HG02588 (cell line): ENCODE measurements at regions not wholly inside any gene's neighbourhood (a gene's known extent, or its start where the extent isn't known, plus 50 kb on each side); places are given as distances from the start of the nearest gene placed in this dataset.
A peak's percentile ranks its signal among the peaks of the same experiment; 100 is the strongest.
"Not testable (repeated sequence)": the region's sequence is repeated elsewhere in the genome, so short reads cannot be mapped to it uniquely, and the experiment has no call there.

Source experiments
- ATAC-seq: cut with Tn5 transposase; IDR thresholded peaks from one replicate; pipeline ENCODE4 v1.9.1; 2021; ENCODE audit warnings: mild to moderate bottlenecking, moderate library complexity; ENCODE audit not compliant: unreplicated experiment

DNA sequence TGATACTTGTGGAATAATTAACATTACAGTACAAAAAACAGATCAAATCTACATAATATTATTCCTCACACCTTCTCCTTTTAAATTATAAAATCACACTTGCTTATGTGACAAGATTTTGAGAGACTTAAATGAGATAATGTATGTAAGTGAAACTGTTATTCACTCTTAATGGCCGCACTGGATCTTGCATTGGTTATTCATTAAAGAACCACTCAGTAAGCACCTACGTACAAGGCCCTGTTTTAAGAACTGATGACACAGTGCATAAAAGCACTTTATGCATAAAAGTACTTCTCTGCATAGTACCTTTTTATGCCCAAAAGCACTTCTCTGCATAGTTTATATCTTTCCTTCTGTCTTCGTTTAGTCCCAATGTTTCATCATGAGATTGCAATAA lies 172.1 kb downstream of the GOLGA6L6 start:
- no peak for ATAC-seq

- no peak for ATAC-seq
Observed at GRCh38 chr15:20368974-20369373, 172.6 kb downstream of the GOLGA6L6 start.

DNA sequence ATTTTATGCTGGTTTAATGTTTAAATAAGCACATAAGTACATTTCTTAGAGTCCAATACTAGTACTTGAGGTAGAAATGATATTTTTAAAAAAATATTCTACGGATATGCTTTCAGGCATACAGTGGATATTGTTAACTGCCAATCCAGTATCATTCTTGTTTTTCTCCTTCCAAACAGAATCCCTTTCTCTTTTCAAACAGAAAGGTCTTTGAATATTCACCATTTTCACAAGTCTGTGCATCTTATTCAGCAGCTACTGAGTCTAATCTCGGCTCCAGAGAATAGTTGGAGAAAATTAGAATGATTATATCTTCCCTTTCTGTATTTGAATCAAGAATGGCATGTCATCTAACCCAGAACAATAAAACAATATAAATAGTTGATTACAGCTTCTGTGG lies 174.5 kb downstream of the GOLGA6L6 start:
- no peak for ATAC-seq

DNA sequence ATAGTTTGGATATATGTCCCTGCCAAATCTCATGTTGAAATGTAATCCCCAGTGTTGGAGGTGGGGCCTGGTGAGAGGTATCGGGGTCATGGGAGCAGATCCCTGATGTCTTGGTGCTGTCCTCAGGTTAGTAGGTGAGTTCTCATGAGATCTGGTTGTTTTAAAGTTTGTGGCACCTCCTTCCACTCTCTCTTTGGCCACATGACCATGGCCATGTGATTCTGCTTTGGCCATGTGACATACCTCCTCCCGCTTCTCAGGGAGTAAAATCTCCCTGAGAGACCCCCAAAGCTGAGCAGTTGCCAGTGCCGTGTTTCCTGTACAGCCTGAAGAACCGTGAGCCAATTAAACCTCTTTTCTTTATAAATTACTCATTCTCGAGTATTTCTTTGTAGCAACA lies 178.0 kb downstream of the GOLGA6L6 start:
- ATAC-seq, result not testable (repeated sequence)

DNA sequence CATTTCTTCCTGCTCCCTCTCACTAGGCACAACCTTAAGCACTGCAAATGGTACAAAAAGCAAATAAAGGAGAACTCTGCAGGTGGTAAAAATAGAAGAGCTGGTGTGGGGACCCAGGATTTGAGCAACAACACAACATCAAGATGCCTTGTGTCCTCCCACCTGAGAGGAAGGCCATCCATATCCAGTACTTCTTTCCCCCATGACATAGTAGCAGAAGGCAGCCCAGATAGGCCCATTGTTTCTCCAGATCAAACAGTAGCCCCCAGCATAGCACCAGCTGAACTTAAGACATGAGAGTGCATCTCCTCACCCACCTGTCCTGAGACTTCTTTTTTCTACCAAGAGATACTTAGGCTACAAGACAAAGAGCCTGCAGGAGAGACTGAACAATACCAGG lies 180.5 kb downstream of the GOLGA6L6 start:
- ATAC-seq, result no peak

DNA sequence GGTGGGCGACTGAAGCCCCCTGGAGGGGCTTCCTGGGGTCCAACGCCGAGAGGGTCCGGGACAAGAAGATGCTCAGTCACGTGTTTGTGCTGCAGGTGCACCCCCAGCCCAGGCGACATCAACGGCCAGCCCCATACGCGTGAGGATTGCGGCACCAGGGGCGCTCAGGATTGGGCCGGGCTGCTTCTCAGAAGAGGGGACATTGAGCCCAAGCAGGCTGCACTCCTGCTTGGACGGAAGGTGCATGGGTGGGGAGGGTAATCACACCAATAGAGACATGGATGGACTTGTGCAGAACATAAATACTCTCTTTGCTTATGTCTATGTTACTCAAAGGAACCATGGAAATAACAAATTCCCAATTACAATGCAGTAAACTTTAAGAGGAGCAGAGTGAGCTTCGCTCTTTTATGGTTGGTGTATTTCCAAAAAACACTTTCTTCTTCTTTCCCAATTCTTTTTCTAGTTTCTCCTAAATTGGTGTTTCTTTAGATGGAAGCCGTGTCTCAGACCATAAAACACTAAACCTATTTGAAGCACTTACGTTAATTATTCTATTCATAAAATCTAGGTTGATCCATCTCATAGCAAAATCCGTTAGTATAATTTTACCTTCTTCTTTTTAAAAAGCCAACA lies 182.7 kb downstream of the GOLGA6L6 start:
- ATAC-seq, result no peak

GRCh38 chr15:20358066-20358778 lies 183.4 kb downstream of the GOLGA6L6 start:
- ATAC-seq, result no peak

DNA sequence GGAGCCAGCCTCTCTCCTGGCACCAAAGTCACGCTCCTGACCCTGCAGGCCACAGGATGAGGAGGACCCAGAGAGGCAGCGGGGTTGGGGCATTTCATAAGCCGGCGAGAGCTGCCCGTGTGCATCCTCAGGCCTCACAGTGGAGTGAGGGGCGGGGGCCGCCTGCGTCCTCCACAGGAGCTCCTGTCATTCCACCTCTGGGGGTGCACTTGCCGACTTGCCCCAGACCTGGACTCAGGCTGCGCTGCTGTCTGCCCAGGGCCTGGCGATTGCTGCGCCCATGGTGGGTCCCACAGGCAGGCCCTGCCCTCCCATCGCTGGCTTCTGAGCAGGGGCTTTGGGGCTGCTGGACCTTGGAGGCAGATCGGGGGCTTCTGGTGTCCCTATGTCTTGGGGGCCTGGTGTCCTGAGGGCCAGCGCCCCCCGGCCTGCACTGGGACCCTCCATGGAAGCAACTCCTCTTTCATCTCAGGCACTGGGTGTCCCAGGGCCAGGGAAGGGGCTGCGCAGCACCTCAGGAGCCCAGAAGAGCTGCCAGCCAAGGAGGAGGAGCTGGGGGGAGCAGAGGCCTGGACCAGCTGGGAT lies 184.0 kb downstream of the GOLGA6L6 start:
- no peak for ATAC-seq

DNA sequence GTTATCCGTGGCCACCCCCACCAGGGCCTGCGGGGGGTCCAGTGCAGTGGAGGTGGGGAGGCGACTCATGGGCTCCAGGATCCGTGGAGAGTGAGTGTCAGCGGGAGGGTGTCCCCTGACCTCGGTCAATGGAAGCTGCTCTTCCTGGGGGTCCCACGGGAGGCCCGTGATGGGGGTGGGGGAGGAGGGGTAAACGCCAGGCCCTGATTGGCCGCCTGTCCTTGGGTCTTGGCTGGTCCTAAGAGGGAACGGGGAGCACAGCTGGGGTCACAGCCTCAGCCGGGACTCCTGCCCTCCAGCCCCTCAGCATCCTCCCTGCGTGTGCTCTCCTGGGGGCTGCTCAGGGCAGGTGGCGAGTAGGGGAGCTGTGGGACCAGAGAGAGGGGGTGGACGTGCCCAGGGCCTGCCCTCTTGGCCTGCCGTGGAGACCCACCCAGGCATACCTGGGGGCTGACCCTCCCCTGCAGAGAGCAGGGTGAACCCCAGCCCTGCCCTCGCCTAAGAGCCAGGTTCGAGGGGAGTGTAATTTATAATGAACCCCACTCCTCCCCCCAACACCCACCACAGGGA lies 184.6 kb downstream of the GOLGA6L6 start:
- no peak for ATAC-seq

DNA sequence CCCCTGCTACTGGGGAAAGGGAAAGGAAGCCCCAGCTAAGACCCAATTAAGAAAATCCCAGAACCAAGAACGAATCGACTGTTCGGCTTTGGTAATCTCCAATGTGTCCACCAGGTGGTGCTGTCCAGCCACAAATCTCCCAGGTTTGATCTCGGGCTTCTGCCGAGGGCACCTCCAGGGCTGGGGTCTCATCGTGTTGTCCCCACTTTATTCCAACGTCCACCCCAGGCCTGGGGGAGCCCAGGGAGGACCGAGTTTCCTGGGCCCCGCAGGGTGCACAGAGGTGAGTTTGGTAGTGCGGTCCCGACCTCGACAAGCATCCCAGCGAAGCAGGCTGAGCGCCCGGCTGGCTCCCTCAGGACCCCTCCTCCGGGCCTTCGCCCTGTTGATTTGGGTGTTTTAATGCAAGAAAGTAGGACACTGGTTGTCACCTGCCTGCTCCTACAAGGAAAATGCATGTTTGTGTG lies 185.1 kb downstream of the GOLGA6L6 start:
- peak; percentile 43 for ATAC-seq

GRCh38 chr15:20355256-20355868 lies 186.2 kb downstream of the GOLGA6L6 start:
- no peak for ATAC-seq

GRCh38 chr15:20354884-20355223 lies 186.7 kb downstream of the GOLGA6L6 start:
- ATAC-seq, result not testable (repeated sequence)

GRCh38 chr15:20353966-20354883 lies 187.4 kb downstream of the GOLGA6L6 start:
- no peak for ATAC-seq

GRCh38 chr15:20352241-20353200 lies 189.1 kb downstream of the GOLGA6L6 start:
- no peak for ATAC-seq

GRCh38 chr15:20351448-20351971 lies 190.1 kb downstream of the GOLGA6L6 start:
- ATAC-seq, result no peak

DNA sequence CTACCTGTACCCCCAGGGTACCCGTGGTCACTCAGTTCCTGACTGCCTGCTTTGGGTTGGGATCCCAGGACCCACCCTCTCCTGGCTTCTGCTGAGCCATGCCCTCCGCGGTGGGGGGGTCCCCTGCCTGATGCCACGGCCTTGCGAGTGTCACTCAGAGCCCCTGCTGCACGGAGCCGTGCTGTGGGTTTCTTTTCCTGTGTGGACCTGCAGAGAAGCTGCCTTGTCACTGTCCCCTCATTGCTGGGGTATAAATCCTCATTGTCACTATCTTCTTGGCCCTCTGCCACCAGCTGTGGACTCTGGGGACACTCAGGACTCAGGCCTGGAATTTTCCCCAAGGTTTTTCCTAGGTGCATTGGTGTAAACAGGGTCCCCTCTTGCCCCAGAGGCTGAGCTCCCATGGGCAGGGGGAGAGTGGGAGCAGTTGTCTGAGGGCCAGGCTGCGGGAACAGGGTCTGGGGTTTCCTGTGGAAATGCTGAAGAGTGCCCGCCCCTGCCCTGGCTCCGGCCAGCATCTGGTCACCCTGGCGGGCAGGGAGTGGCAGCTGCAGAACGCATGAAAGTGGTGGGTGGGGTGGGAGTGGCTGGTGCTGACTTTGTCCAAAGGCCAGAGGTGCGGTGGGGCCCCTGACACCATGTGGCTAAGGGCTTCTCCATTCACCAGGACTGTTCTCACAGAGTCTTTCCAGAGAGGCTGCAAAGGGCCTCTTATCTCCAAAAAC lies 191.7 kb downstream of the GOLGA6L6 start:
- ATAC-seq, result no peak

DNA sequence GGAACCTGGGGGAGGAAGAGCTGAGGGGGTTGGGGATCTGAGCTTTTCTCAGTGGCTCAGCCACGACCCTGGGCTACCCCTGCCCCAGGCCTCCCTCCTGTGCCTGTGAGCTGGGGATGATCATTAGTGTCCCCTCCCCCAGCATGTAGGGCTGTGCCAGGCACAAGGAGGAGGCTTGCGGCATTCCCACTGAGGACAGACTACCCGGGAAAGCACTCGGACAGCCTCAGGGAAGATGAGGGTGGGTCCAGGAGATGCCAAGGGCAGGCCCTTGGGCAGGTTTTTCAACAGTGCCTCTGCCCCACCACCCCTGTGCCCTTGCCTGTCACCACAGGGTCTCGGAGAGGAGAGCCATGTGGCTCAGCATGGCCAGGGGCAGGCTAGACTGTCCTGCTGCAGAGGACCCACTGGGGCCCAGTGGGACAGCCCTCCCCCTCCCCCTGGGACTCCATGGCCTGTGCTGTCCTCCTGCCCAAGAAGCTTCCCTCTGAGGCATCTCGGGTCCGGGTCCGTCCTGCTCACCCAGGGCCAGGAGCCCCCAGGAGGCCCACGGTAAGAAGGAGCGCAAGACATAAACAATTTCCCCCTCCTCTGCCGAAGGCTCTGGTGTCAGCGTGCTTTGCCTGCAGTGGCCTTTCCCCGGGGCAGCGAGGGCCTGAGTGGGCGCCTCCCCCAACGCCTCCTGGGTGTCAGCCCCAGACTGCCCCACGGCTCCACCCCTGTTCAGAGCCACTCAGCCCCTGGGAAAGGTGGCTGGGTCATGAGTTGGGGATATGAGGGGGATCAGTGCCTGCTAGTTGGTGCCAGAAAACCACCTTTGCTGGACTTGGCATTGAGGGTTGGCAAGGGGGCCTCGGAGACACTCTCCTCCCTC lies 192.5 kb downstream of the GOLGA6L6 start:
- no peak for ATAC-seq
